Suprapubic skin (tissue), 4 donors: ENCODE measurements at regions not wholly inside any gene's neighbourhood (a gene's known extent, or its start where the extent isn't known, plus 50 kb on each side); places are given as distances from the start of the nearest gene placed in this dataset.

Source experiments
- CTCF ChIP-seq, 2 donors: fragments of 200-600 bp in 1 of 2; fragments of 450-650 bp in 1 of 2; sonication (generic) in 1 of 2; IDR thresholded peaks; one replicate each; pipeline ENCODE4 v1.5.1; 2016 to 2019; ENCODE audit warnings: antibody characterized with exemption in 2 of 2, mild to moderate bottlenecking in 1 of 2, moderate library complexity in 1 of 2
- EP300 ChIP-seq: sonication (generic); formaldehyde crosslinking; IDR thresholded peaks from one replicate; pipeline ENCODE4 v1.6.1; 2017; ENCODE audit warnings: antibody characterized with exemption
- POLR2A ChIP-seq, 2 donors: fragments of 450-650 bp; IDR thresholded peaks; one replicate each; pipeline ENCODE4 v1.6.1; 2017; ENCODE audit warnings: antibody characterized with exemption in 2 of 2, mild to moderate bottlenecking in 2 of 2, moderate library complexity in 2 of 2
- POLR2AphosphoS5 ChIP-seq, 3 donors: sonication (generic); formaldehyde crosslinking; IDR thresholded peaks; one replicate each; pipeline ENCODE4 v1.6.1; 2017; ENCODE audit warnings: antibody characterized with exemption in 3 of 3

- TF ChIP-seq CTCF (IDR thresholded peaks at IDR 0.05) (no peak), POLR2AphosphoS5 (IDR thresholded peaks at IDR 0.05) (no peak), POLR2A (IDR thresholded peaks at IDR 0.05) (no peak), EP300 (no peak)
Measured at GRCh38 chr3:66703501-66703900, 202.7 kb upstream of the LRIG1 start.
